Left kidney (tissue), 1 donor: ENCODE measurements at regions not wholly inside any gene's neighbourhood (a gene's known extent, or its start where the extent isn't known, plus 50 kb on each side); places are given as distances from the start of the nearest gene placed in this dataset.

Experiments
- DNase-seq: peaks from one replicate; pipeline ENCODE4 v3.0.0-alpha.2; 2013

- DNase-seq = no peak
Measured at GRCh38 chr4:59243038-59243437, 1957.1 kb upstream of the ADGRL3 start.

DNA sequence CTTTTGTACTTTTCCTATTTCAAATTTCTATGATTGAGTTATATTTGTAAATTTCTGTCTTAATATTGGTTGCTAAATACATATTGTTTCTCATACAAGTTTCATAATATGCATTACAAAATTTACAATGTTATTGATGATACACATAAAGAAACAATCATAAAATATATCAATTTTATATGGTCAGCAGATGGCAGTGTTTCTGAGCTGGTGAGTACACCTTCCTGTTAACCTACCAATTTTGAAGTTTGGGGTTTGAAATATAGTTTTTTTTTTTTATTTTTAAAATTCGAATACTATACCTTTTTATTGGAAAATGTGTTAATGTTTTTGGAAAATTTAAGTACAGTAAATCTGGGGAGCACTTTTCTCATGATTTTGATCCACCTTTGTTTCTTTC lies 1953.1 kb upstream of the ADGRL3 start:
- DNase-seq = no peak

GRCh38 chr4:59248313-59248712 lies 1951.8 kb upstream of the ADGRL3 start:
- DNase-seq = no peak

GRCh38 chr4:59249110-59249509 lies 1951.0 kb upstream of the ADGRL3 start:
- no peak for DNase-seq

- DNase-seq = no peak
Measured at GRCh38 chr4:59258002-59258401, 1942.1 kb upstream of the ADGRL3 start.

DNA sequence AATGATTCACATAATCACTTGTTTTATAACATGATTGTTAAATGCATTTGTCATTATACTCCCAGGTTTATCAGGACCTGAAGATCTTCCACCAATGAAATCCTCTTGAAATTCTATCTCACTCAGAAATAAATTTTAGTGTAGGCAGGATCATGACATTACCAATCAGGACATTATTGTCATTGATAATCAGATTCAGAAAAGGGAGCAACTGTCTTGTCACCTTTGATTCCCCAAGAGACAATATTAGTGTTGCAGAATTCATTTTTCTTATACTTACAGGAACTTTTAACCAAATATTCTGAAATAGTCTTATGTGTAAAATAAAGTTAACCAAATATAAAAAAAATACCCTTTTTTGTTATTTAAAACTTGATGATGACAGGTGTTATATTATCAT lies 1892.5 kb upstream of the ADGRL3 start:
- no peak for DNase-seq

GRCh38 chr4:59314637-59315036 lies 1885.5 kb upstream of the ADGRL3 start:
- DNase-seq = no peak

- no peak for DNase-seq
Measured at GRCh38 chr4:59339631-59340030, 1860.5 kb upstream of the ADGRL3 start.

DNA sequence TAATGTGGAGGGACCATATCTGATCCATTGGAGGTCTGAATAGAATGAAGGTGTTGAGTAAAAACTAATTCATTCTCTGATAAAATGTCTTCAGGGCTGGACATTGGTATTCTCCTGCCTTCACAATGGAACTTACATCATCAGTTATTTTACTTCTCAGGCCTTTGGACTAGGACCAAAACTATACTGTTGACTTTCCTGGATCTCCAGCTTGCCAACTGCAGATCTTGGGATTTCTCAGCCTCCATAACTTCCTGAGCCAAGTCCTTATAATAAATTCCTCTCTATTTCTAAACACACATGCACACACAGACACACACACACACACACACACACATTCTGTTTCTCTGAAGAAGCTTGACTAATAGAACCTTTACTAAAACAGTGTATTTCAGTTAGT lies 1858.6 kb upstream of the ADGRL3 start:
- no peak for DNase-seq

DNA sequence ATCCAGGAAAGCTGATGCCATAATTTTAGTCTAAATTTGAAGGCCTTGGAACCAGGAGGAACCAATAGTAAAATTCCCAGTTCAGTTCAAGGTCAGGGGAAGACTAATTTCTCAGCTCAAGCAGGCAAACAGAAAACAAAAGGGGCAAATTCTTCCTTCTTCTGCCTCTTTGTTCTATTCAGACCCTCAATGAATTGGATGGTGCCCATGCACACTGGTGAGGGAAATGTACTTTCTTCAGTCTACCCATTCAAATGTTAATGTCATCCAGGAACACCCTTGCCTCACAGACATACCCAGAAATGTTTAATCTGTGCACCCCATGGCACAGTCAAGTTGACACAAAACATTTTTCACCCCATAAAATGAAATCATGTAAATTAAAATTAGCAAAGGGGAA lies 1851.2 kb upstream of the ADGRL3 start:
- DNase-seq = no peak

GRCh38 chr4:59369229-59369628 lies 1830.9 kb upstream of the ADGRL3 start:
- DNase-seq = no peak

DNA sequence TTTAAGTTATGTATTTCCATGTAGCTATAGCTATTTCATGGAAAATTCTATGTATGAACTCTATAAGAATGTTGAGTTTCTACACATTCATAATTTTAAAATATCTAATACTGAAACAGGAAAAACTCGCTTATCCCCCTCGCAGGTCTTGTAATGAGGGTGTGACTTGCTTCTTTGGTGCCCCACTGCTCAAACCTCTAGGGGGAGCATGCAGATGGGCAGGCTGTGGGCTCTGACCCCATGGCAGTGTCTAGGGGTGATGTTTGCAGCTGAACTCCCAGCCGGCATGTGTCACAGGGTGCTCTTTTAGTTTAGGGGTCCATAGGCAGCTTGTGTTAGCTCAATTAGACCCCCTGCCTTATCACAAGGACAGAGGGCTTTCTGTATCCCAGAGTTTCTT lies 1825.7 kb upstream of the ADGRL3 start:
- DNase-seq = no peak

- no peak for DNase-seq
Measured at GRCh38 chr4:59380841-59381366, 1819.2 kb upstream of the ADGRL3 start.

DNA sequence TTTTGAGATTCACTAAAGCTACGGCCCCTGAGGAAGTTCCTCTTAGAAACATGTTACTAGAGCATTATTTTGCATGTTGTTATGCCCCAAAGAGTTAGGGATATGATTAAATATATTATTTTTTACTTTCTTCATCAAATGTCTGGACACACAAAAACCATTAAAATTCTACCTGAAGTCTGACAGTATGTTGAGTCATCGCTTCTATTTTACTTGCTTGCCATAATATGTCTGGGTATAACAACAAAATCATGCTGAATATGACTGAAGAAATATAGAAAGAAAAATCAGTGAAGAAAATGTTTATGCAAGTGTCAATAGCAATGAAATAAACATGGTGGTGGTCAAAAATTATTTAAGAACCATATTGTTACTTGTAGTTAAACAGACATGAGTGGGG lies 1818.5 kb upstream of the ADGRL3 start:
- no peak for DNase-seq

- DNase-seq = no peak
Measured at GRCh38 chr4:59387759-59388758, 1812.1 kb upstream of the ADGRL3 start.

DNA sequence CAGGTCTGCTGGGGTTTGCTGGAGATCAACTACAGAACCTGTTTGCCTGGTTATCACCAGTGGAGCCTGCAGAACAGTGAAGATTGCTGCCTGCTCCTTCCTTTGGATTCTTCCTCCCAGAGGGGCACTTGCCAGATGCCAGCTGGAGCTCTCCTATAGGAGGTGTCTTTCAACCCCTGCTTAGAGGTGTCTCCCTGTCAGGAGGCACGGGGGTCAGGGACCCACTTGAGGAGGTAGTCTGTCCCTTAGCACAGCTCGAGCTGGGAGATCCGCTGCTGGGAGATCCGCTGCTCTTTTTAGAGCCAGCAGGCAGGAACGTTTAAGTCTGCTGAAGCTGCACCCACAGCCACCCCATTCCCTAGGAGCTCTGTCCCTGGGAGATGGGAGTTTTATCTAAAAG lies 1806.3 kb upstream of the ADGRL3 start:
- DNase-seq = no peak

- no peak for DNase-seq
Measured at GRCh38 chr4:59400334-59400733, 1799.8 kb upstream of the ADGRL3 start.

DNA sequence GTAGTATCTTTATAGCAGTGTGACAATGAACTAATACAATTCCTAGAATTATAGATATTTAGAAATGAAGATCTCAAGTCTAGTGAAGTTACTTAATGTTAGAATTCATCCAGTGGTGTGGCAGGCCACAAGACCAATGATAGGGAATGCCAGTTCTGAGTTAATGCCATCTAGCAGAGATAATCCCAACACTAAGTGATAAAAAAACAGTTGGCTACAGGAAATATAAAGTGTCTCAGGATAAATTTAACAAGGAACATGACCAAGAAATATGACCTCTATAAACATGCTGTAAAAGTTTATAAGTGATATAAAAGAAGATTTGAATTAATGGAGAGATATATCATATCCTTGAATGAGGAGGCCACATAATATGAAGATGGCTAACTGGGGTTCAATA lies 1790.5 kb upstream of the ADGRL3 start:
- no peak for DNase-seq

DNA sequence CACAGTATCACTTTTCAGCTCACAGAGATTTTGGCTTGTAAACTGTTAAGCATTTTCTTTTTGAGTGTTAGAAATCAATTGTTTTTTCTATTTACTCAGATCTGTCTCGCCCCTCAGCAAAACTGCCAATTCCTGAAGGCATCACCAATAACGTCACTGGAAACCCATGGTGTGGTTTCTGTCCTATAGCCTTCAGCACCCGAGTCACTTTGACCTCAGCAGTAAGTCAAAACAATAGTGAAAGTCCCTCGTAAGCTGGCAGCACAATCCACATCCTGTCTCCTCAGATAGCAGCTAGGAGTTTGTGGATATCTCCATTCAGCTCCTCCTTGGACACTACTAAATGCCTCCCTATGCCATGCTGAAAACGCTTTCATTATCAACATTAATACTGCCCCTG lies 1787.4 kb upstream of the ADGRL3 start:
- no peak for DNase-seq

DNA sequence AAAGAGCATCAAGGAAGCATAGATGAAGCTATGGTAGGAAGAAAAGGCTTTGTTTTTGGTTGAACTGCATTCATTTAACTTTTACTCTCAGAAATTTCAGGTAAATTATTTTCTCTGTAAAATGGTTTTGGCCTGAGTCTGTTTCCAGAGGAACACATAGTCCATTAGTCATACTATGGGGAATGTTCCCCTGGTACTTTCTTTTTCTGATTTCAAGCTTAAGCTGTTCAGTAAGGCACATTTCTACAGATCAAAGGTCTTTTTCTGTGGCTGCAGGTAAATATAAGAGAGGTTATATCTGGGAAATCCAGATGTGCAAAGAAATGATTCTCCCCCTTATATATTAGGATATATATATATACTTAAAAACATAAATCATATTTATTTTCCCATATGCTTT lies 1744.4 kb upstream of the ADGRL3 start:
- DNase-seq = no peak

- DNase-seq = no peak
Measured at GRCh38 chr4:59457576-59457975, 1742.5 kb upstream of the ADGRL3 start.

DNA sequence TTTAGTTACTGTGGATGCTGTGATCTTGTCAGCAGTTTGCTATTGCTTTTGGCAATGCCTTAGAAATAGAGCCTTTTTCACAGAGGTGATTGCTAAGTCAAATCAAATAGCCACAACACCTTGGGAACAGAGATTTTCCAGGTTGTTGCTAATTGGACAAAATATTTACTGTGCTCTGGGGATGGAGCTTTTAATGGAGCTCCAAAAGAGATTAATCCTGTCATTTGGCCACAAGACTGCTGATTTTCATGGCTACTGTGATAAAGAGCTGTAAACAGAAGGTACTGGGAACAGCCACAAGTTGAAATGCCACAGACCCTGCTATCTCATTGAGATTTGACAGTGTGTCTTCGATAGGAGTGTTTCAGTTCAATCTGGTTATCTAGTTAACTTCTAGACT lies 1715.2 kb upstream of the ADGRL3 start:
- no peak for DNase-seq

- DNase-seq = no peak
Measured at GRCh38 chr4:59500103-59500502, 1700.0 kb upstream of the ADGRL3 start.

GRCh38 chr4:59503731-59504130 lies 1696.4 kb upstream of the ADGRL3 start:
- no peak for DNase-seq
